Lung (tissue), 11 donors: ENCODE measurements at regions not wholly inside any gene's neighbourhood (a gene's known extent, or its start where the extent isn't known, plus 50 kb on each side); places are given as distances from the start of the nearest gene placed in this dataset.

ENCODE experiments used
- ATAC-seq: fragments of 200-7000 bp; cut with Tn5 transposase; one replicate; pipeline ENCODE4 v1.9.1; 2020; ENCODE audit warnings: moderate number of reproducible peaks; ENCODE audit not compliant: insufficient read depth, low FRiP score
- DNase-seq, 3 donors: peaks; one replicate each; pipeline ENCODE4 v3.0.0-alpha.2; 2013 to 2017
- H3K27ac ChIP-seq, 2 donors: one replicate each; pipeline ENCODE4 v1.5.1; 2013; ENCODE audit warnings: mild to moderate bottlenecking in 2 of 2, moderate library complexity in 2 of 2, control low read depth in 1 of 2, inconsistent platforms in 1 of 2, low read depth in 1 of 2, low read length in 1 of 2
- H3K27me3 ChIP-seq, 3 donors: one replicate each; pipeline ENCODE4 v1.5.1; 2013; ENCODE audit warnings: low read length in 2 of 3; ENCODE audit not compliant: control insufficient read depth in 3 of 3, insufficient read depth in 3 of 3
- H3K36me3 ChIP-seq, 4 donors: one replicate each; pipeline ENCODE4 v1.5.1; 2013; ENCODE audit warnings: low read length in 4 of 4, mild to moderate bottlenecking in 1 of 4, moderate library complexity in 1 of 4; ENCODE audit not compliant: control insufficient read depth in 4 of 4, insufficient read depth in 4 of 4
- H3K4me1 ChIP-seq, 5 donors: one replicate each; pipeline ENCODE4 v1.5.1; 2013; ENCODE audit warnings: low read length in 5 of 5, mild to moderate bottlenecking in 2 of 5, moderate library complexity in 1 of 5; ENCODE audit not compliant: control insufficient read depth in 5 of 5, insufficient read depth in 5 of 5
- H3K4me3 ChIP-seq: one replicate; pipeline ENCODE4 v1.5.1; 2013; ENCODE audit warnings: mild to moderate bottlenecking, control low read depth, moderate library complexity
- H3K9ac ChIP-seq, 2 donors: one replicate each; pipeline ENCODE4 v1.5.1; 2013; ENCODE audit warnings: low read length in 2 of 2, control low read depth in 1 of 2; ENCODE audit not compliant: insufficient read depth in 1 of 2
- H3K9me3 ChIP-seq, 4 donors: one replicate each; pipeline ENCODE4 v1.5.1; 2013; ENCODE audit warnings: low read length in 3 of 4, mild to moderate bottlenecking in 1 of 4, moderate library complexity in 1 of 4; ENCODE audit not compliant: control insufficient read depth in 4 of 4, insufficient read depth in 3 of 4
- CTCF ChIP-seq: IDR thresholded peaks from 2 replicates; pipeline ENCODE4 v1.5.1; 2012; ENCODE audit warnings: mild to moderate bottlenecking; ENCODE audit errors: control extremely low read depth, extremely low read depth
- WGBS, 2 donors: extraction: QIAGEN DNeasy Blood & Tissue Kit; methylation state at CpG; one replicate each; pipeline ENCODE4 v1.1.7; 2013; 5-methylcytosine and 5-hydroxymethylcytosine counted together
- donor health status: control.
- donor health status: control.
- donor health status: Bipolar disorder and iron deficiency.
- donor health status: healthy.
- donor health status: DM: yes; HTN: yes; CAD: no.

- H3K27me3 ChIP-seq = no peaks in the 10 kb centered on the region
- no peak overlapping the region for H3K9ac ChIP-seq
- H3K36me3 ChIP-seq = no peaks in the 10 kb centered on the region
- no peak for DNase-seq
- no peak overlapping the region for H3K27ac ChIP-seq
- WGBS, 2 donors = 97% methylated on average over 2 of the region's 2 CpGs
- H3K4me1 ChIP-seq = peaks cover 0 to 2% (median 0%) of the 10 kb centered on the region in 5 donors
- no peak for ATAC-seq
- H3K4me3 ChIP-seq = no peak overlapping the region
- TF ChIP-seq CTCF = no peak
- no peaks in the 10 kb centered on the region for H3K9me3 ChIP-seq
Observed at GRCh38 chr1:38516560-38516959, 343.0 kb downstream of the RRAGC start.

GRCh38 chr1:38512789-38513188, 346.8 kb downstream of the RRAGC start:
- Histone ChIP-seq H3K27me3 (peaks cover 0 to 4% (median 0%) of the 10 kb centered on the region in 3 donors), H3K4me3 (no peak overlapping the region), H3K36me3 (no peaks in the 10 kb centered on the region), H3K9ac (no peak overlapping the region), H3K9me3 (no peaks in the 10 kb centered on the region), H3K4me1 (peaks cover 0 to 9% (median 3%) of the 10 kb centered on the region in 5 donors), H3K27ac (no peak overlapping the region)
- DNase-seq (peak in 1 of 3 donors; percentile 32), ATAC-seq (no peak)
- 45 to 71% methylated on average over 7 of the region's 7 CpGs for WGBS, 2 donors
- no peak for TF ChIP-seq CTCF

GRCh38 chr1:38512024-38512767, 347.4 kb downstream of the RRAGC start:
- no peak for TF ChIP-seq CTCF
- H3K27me3 ChIP-seq = peaks cover 0 to 4% (median 0%) of the 10 kb centered on the region in 3 donors
- no peaks in the 10 kb centered on the region for H3K9me3 ChIP-seq
- H3K36me3 ChIP-seq = no peaks in the 10 kb centered on the region
- no peak overlapping the region for H3K4me3 ChIP-seq
- no peak overlapping the region for H3K9ac ChIP-seq
- ATAC-seq = no peak
- peaks cover 0 to 11% (median 4%) of the 10 kb centered on the region in 5 donors for H3K4me1 ChIP-seq
- WGBS, 2 donors = 61 to 71% methylated on average over 5 of the region's 5 CpGs
- H3K27ac ChIP-seq = no peak overlapping the region
- DNase-seq = no peak
